Stimulated activated CD4-positive, alpha-beta T cell treated with anti-CD3 and anti-CD28 coated beads, TNF-alpha, amount 100 ng/mL, for 24 hours (primary cell): ENCODE measurements at regions not wholly inside any gene's neighbourhood (a gene's known extent, or its start where the extent isn't known, plus 50 kb on each side); places are given as distances from the start of the nearest gene placed in this dataset.

Experiments
- DNase-seq, 3 experiments: peaks; one replicate each; pipeline ENCODE4 v3.0.0-alpha.2; 2020; ENCODE audit warnings: low read depth in 3 of 3

DNA sequence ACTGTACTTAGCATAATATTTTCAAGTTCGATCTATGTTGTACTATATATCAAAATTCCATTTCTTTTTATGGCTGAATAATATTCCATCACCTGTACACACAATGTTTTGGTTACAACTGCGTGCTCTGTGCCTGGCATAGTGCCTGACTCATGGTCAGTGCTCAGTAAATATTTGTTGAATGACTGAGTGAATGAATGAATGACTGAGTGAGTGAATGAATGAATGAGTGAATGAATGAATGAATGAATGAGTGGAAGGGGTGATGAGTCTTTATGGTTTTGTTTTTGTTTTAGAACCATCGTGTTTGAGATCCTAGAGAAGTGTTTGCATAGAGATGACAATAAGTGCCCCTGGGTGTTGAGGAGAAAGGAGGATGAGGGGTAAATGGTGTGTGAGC, 155.3 kb downstream of the MRM1 start:
- no peak for DNase-seq

DNA sequence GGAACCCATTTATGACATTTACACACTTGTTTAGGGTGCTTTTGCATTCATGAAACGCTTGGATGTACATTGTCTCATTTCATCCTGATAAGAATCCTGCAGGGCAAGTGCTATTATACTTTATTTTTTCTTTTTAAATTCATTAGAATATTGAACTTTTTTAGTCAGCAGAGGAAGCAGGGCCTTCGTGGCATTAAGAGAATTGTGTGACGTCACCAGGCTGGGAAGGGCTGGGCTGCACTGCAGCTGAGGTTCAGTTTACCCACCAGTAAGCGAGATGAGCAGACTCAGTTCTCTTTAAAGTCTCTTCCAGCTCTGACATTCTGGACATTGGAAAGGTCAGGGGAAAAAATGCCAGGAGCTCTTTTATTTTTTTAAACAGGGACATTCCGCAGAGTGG, 159.0 kb downstream of the MRM1 start:
- no peak for DNase-seq

DNA sequence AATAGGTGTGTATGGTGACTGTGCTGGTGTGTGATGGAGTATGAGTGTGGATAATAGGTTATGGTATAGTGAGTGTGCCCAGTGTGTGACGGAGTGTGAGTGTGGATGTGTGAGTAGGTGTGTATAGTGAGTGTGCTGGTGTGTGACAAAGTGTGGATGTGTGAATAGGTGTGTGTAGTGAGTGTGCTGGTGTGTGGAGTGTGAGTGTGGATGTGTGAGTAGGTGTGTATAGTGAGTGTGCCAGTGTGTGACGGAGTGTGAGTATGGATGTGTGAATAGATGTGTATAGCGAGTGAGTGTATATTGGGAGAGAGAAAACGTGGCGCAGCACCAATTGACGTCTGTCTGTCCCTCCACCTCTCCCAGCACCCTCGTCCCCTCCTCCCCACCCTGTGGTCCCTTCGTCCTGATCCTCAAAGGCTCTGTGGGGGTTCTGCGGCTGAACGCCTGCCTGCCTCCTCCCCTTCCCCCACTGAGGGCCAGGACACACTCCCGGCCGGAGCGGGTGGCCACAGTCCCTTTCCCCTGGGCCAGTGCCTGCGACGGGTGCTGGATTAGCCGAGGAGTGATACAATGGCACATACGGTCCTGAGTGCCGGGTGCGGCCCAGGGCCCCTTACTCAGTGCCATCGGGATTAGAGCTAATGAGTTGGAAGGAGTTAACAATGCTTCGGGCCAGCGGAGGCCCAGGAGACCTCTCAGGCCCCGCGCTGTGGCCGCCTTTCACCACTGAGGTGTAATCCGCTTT, 160.0 kb downstream of the MRM1 start:
- no peak for DNase-seq

- no peak for DNase-seq
These were observed 164.2 kb downstream of the MRM1 start for GRCh38 chr17:36765436-36766043.

DNA sequence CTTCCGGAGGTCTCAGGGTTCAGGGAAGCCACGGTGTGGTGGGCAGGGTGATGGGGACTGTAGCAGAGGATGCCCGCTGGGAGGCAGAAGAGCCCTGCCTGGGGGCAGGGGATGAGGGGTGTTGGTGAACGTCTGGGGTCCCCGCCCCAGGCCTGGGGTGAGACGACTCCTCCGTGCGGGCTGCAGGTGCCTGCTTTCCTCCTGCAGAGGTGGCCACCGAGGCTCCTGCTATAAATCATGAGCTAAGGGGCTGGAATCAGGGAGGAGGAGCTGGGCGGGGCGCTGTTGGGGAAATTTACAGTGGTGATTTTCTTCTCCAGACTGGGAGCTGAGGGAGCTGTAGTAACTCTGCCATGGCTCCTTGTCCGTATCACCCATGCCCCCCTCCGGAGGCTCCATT, 167.0 kb downstream of the MRM1 start:
- no peak for DNase-seq

DNA sequence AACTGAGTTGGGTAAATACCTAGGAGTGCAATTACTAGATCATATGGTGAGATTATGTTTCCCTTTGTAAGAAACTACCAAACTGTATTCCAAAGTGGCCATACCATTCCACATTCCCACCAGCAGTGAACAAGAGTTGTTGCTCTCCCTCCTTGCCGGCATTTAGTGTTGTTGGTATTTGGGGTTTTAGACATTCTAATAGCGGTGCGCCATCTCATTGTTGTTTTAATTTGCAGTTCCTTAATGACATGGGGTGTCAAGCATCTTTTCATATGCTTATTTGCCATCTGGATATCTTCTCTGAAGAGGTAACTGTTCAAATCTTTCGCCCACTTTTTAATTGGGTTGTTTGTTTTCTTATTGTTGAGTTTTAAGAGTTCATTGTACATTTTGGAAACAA, 164.2 kb upstream of the LHX1 start:
- no peak for DNase-seq

- DNase-seq = no peak
These were observed 160.2 kb upstream of the LHX1 start for GRCh38 chr17:36777118-36777517.

- DNase-seq = no peak
These were observed 158.8 kb upstream of the LHX1 start for GRCh38 chr17:36778448-36778847.

DNA sequence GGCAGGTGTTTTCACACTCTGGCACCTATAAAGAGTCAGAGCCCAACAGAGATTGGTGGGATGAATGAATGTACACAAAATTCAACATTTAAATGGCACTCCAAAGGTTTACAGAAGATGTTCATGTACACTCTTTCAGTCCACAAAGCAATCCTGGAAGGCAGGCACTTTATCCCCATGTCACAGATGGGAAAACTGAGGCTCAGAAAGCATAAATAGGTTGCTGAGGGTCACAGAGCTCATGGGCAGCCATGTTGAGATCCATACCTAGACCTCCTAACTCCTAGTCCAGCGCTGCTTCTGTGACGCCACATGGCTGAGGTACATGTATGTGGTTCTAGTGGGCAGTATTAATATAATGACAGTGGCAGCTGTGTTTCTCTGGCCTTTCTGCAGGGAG, 157.7 kb upstream of the LHX1 start:
- no peak for DNase-seq

DNA sequence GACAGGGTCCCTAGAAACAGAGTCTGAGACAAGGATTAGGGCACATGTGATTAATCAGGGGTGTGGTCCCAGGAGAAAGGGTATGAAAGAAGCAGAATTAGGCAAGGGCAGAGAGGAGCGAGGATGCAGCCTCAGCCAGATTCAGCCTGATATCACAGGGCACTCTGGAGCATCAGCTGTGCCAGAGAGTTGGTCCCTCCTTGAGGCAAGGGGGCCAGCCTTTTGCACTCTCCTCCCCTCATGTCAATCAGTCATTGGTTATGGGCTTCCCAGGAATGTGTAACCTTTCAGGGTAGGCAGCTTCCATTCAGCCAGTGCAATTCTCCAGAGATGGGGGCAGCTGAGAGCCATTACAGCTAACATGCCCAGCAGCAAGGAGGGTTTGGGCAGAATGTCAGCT, 152.6 kb upstream of the LHX1 start:
- no peak for DNase-seq

DNA sequence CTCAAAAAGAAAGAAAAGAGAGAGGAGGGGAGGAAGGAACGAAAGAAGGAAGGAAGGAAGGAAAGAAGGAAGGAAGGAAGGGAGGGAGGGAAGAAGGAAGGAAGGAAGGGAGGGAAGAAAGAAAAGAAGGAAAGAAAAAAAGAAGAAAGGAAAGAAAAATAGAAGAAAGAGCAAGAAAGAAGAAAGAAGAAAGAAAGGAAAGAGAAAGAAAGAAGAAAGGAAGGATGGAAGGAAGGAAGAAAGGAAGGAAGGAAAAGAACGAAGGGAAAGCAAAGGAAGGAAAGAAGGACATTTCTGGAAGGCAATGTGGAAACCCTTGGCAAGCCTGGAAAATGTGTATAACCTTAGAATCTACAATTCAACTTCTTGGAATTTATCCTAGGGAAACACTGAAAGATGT, 150.4 kb upstream of the LHX1 start:
- no peak for DNase-seq

- DNase-seq = no peak
These were observed 145.9 kb upstream of the LHX1 start for GRCh38 chr17:36791150-36791941.

GRCh38 chr17:36791942-36792475, 145.3 kb upstream of the LHX1 start:
- DNase-seq = no peak

DNA sequence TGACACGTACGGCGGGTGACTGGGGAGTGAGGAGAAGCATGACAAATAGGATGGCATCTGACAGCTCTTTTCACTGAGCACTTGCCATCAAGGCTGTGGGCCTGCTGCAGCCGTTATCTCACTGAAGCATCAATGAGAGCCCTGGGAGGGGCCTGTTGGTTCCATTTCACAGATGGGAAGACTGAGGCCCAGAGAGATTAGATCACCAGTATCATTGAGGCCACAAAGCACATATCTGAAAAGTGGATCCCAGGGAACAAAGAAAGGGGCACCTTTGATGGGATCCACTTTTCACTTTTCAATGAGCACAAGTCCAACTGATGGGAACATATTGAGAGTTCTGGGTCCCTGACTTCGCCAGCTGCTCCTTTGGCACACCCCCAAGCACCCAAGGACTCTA, 144.4 kb upstream of the LHX1 start:
- no peak for DNase-seq

- no peak for DNase-seq
These were observed 143.3 kb upstream of the LHX1 start for GRCh38 chr17:36793976-36794375.

DNA sequence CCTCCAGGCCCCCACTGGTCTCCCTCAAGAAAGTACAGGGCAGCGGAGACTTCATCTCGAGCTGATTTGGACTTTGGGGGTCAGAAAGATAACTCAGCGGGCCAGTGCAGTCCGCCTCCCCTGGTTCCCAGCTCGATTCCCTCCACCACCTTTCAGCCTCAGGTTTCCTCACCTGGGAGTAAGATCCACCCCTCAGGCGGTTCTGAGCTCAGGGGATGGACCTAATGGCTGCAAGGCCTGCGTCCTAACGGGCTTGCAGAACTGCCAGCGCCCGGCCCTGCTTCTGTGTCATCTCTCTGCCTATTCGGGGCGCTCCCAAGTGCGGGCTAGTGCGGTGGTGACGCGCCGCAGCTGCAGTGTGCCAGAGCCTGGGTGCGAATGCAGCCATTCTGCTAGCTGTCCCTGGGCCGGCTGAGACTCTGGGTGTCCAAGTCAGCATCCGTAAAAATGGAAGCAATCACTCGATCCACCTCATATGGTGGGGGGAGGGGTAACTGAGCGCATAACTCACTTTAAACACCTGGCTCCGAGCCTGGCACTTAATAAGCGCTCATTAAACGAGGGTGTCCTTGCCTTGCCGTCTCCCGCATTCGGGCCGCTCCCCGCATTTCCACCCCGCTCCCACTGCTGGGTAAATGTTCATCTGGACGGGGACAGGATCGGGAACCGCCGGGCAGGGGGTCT, 129.6 kb upstream of the LHX1 start:
- DNase-seq = no peak

GRCh38 chr17:36808180-36808661, 129.1 kb upstream of the LHX1 start:
- DNase-seq = no peak

- no peak for DNase-seq
These were observed 124.5 kb upstream of the LHX1 start for GRCh38 chr17:36812762-36813161.

DNA sequence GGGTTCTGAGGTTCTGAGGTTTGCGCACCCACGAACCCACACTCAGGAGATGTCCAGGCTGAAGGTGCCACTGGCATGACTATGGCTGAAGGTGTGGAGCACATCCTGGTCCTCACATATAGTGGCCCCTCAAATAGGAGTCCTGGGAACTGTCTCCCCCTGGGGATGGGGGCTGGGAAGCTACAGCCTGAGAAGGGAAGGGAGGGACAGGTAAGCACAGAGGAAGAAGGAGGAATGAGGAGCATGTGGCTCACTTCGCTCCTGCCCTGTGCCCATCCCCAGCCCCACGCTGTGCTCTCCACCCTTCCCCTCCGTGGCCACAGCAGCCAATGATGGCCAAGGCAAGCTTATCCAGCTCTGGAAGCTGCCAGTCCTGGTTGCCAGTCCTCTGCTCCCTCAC, 123.9 kb upstream of the LHX1 start:
- DNase-seq = no peak

- no peak for DNase-seq
These were observed 123.2 kb upstream of the LHX1 start for GRCh38 chr17:36813957-36814563.

DNA sequence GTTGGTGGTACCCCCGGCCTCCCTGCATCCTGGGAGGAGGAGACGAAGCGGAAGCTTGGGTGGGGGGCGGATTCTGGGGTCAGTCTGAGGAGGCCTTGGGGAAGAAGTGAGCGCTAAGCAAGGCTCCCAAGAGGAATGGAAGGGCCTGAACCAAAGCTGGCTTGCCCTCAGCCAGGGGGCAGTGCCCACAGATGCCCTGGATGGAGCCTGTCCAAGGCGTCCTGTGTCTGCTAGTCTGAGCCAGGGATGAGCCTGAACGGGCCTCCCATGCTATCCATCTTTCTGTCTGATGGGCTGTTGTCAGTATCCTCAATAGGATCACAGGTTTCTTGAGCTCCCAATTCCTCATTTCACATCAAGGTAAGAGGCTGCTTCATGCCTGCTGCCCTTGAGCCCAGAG, 122.3 kb upstream of the LHX1 start:
- no peak for DNase-seq
